ENCODE measurements at regions not wholly inside any gene's neighbourhood (a gene's known extent, or its start where the extent isn't known, plus 50 kb on each side); places are given as distances from the start of the nearest gene placed in this dataset.
"Not testable (repeated sequence)": the region's sequence is repeated elsewhere in the genome, so short reads cannot be mapped to it uniquely, and the experiment has no call there.

GRCh38 chr3:25851693-25852259 lies 61.9 kb downstream of the OXSM start:
- TF ChIP-seq, protein P1, sequence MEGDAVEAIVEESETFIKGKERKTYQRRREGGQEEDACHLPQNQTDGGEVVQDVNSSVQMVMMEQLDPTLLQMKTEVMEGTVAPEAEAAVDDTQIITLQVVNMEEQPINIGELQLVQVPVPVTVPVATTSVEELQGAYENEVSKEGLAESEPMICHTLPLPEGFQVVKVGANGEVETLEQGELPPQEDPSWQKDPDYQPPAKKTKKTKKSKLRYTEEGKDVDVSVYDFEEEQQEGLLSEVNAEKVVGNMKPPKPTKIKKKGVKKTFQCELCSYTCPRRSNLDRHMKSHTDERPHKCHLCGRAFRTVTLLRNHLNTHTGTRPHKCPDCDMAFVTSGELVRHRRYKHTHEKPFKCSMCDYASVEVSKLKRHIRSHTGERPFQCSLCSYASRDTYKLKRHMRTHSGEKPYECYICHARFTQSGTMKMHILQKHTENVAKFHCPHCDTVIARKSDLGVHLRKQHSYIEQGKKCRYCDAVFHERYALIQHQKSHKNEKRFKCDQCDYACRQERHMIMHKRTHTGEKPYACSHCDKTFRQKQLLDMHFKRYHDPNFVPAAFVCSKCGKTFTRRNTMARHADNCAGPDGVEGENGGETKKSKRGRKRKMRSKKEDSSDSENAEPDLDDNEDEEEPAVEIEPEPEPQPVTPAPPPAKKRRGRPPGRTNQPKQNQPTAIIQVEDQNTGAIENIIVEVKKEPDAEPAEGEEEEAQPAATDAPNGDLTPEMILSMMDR (IDR thresholded peaks at IDR 0.05 in 8 of 11, conservative IDR thresholded peaks at IDR 0.05 in 3 of 11), result not testable (repeated sequence)
- TF ChIP-seq POLR2A (IDR thresholded peaks at IDR 0.05), result not testable (repeated sequence)

All from spleen (tissue), 7 donors.